Fibroblast of pulmonary artery (primary cell): ENCODE measurements at regions not wholly inside any gene's neighbourhood (a gene's known extent, or its start where the extent isn't known, plus 50 kb on each side); places are given as distances from the start of the nearest gene placed in this dataset.

ENCODE experiments used
- DNase-seq: peaks from one replicate; pipeline ENCODE4 v3.0.0-alpha.2; 2010; ENCODE audit warnings: low read depth
- H3K4me3 ChIP-seq: replicated peaks from 2 replicates; pipeline ENCODE4 v1.5.1; 2011; ENCODE audit warnings: low read depth, mild to moderate bottlenecking, control low read depth, low read length, moderate library complexity
- TF ChIP-seq, protein P1 (sequence below): IDR thresholded peaks from 2 replicates; pipeline ENCODE4 v1.5.1; 2011; ENCODE audit warnings: mild to moderate bottlenecking, control low read depth, low read length, inconsistent platforms; ENCODE audit errors: missing control alignments

DNA sequence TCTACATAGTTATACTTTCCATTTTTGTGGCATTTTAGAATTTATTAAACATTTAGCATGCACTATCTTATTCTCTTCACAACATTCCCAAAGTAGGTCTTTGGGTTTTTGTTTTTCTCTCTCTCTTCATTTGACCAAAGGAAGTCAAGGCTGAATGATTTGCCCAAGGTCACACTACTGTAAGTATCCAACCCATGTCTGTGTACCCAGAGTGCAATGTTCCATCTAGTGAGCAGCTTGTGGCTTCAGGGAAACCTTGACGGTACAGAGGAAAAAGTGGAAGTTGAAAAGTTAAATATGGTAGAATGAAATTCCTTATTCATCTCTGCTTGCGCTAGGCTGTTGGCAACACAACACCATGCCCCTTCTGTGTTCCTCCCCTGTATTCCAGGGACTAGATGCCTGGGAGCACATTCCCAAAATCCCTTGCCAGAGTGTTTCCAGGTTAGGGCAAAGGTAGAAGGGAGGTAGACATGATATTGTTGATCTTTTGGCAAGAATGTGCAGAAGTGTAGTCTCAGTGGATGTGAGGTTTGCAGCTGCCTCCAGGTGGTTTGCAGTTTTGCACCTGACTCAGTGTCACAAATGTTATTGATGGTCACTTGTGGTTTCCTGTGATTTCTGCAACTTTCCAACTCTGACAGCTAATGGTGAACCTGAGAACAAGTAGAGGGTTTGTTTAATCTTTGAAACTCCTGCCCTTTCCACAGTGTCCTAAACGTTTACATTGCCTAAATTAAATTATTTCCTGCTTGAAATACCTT is 196.7 kb downstream of the RMST start:
- no peak overlapping the region for H3K4me3 ChIP-seq
- no peak for DNase-seq
- TF ChIP-seq, protein P1, sequence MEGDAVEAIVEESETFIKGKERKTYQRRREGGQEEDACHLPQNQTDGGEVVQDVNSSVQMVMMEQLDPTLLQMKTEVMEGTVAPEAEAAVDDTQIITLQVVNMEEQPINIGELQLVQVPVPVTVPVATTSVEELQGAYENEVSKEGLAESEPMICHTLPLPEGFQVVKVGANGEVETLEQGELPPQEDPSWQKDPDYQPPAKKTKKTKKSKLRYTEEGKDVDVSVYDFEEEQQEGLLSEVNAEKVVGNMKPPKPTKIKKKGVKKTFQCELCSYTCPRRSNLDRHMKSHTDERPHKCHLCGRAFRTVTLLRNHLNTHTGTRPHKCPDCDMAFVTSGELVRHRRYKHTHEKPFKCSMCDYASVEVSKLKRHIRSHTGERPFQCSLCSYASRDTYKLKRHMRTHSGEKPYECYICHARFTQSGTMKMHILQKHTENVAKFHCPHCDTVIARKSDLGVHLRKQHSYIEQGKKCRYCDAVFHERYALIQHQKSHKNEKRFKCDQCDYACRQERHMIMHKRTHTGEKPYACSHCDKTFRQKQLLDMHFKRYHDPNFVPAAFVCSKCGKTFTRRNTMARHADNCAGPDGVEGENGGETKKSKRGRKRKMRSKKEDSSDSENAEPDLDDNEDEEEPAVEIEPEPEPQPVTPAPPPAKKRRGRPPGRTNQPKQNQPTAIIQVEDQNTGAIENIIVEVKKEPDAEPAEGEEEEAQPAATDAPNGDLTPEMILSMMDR = no peak

DNA sequence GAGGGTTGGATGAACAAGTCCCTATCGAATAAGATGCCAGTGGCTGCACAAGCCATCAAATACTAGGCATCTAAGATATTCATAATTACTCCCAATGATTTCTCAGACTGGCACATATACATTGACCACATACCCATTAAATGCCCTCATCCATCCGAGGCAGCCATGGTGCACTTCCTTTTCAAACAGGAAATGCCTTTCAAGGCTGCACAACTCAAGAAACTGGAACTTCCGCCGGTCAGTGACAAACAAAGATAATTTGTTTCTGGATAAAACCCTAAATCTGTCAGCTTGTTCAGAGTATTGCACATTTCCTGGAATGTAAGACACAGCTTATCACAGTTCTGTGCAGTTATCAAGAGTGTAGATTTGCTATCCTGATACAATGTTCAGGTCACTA is 203.7 kb downstream of the RMST start:
- no peak for DNase-seq
- TF ChIP-seq, protein P1 = no peak
- H3K4me3 ChIP-seq = no peak overlapping the region

DNA sequence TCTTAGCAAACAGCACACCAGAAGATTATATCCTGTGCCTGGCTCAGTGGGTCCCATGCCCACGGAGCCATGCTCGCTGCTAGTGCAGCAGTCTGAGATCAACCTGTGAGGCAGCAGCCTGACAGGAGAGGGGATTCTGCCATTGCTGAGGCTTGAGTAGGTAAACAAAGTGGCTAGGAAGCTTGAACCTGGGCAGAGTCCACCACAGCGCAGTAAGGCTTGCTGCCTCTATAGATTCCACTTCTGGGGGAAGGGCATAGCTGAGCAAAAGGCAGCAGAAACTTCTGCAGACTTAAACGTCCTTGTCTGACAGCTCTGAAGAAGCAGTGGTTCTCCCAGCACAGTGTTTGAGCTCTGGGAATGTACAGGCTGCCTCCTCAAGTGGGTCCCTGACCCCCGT is 210.3 kb downstream of the RMST start:
- TF ChIP-seq, protein P1 = no peak
- DNase-seq = no peak

DNA sequence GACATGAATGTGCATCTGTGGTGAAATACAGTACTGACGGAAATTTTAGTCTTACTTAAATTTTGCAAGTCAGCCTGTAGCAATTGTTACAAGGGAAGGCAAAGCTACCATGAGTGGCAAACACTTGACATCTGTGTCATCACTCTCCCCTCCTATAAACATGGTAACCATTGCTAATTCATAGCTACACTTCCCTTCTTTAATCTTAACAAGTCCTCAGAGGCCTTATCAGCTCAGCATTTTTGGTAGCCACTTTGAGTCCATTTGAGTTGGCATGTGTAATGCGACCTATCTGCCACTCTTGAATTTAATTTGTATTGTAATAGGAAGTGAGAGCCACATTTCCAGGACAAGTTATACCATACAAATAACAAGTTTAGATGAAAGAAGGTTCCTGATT is 218.1 kb downstream of the RMST start:
- TF ChIP-seq, protein P1 = no peak
- no peak for DNase-seq

More for the DNA sequence above, 210.3 kb downstream of the RMST start:
- no peak overlapping the region for H3K4me3 ChIP-seq

DNA sequence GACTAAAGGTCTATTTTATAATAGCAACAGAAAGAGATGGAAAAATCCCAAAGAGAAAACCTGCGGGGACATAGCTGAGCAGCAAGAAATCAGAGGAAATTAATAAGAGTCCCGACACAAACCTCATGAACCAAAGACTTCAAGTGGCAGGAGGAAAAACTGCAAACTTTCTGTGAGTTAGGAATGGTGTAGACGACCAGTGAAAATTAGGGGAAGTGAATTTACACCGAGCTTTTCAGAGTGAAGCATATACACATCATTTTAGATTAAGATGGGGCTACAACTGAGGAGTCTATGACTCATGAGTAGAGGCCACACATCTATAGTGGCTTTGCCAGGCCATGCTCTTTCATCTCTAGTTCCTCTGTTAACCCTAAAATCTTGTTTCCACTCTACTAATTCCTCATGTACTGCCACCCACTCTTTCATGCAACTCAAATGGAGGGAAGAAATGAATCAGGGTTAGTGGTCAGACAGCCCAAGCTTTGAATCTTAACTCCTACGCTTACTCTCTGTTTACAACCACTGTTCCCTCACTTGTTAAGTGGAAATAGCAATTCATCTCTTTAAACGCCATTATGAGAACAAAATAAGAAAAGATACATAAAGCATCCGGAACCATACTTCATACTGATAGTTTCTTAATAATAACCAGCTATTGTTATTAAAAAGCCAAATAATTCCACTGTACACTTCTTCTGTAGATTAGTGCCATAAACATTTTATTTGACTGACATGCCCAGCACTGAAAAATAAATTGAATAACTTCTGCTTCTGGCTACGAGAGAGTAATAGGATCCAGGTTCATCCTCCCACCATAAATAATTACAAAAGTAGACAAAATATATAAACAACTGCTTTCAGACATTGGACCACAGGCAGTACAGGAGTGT is 219.3 kb downstream of the RMST start:
- DNase-seq = no peak
- TF ChIP-seq, protein P1 = no peak
- no peak overlapping the region for H3K4me3 ChIP-seq

More for the DNA sequence above, 218.1 kb downstream of the RMST start:
- H3K4me3 ChIP-seq = no peak overlapping the region

DNA sequence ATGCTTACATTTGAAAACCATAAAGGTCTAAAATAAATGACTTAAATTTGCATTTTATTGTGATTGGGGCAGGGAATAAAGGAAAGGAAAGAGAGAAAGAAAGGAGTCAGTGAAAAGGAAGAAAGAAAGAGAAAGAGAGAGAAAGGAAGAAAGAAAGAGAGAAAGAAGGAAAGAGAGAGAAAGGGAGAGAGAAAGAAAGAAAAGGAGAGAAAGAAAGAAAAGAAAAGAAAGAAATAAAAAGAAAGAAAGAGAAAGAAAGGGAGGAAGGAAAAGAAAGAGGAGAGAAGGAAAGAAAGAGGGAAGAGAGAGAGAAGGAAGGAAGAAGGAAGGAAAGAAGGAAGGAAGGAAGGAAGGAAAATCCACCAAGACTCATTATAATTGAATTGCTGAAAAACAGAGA is 222.8 kb downstream of the RMST start:
- TF ChIP-seq, protein P1 = no peak
- H3K4me3 ChIP-seq = no peak overlapping the region
- no peak for DNase-seq
